H9 (cell line): ENCODE measurements at regions not wholly inside any gene's neighbourhood (a gene's known extent, or its start where the extent isn't known, plus 50 kb on each side); places are given as distances from the start of the nearest gene placed in this dataset.

Experiments
- DNase-seq: peaks from one replicate; pipeline ENCODE4 v3.0.0-alpha.2; 2017
- H2AFZ ChIP-seq: one replicate; pipeline ENCODE4 v1.6.1; 2013; ENCODE audit warnings: mild to moderate bottlenecking, low read length, control low read depth, moderate library complexity
- H2AK5ac ChIP-seq: 2 replicates; pipeline ENCODE4 v1.6.1; 2013; ENCODE audit warnings: low read length, control low read depth, mixed read lengths; ENCODE audit not compliant: insufficient read length
- H2BK120ac ChIP-seq: one replicate; pipeline ENCODE4 v1.6.1; 2013; ENCODE audit warnings: low read depth, mild to moderate bottlenecking, low read length, control low read depth, inconsistent platforms; ENCODE audit not compliant: poor library complexity, severe bottlenecking
- H2BK12ac ChIP-seq: 2 replicates; pipeline ENCODE4 v1.6.1; 2013; ENCODE audit warnings: low read length, control low read depth, mixed read lengths, low read depth; ENCODE audit not compliant: insufficient read length
- H2BK15ac ChIP-seq: 2 replicates; pipeline ENCODE4 v1.6.1; 2013; ENCODE audit warnings: low read depth, low read length, control low read depth
- H2BK20ac ChIP-seq: one replicate; pipeline ENCODE4 v1.6.1; 2013; ENCODE audit warnings: low read depth, mild to moderate bottlenecking, low read length, control low read depth, inconsistent platforms; ENCODE audit not compliant: poor library complexity, severe bottlenecking
- H2BK5ac ChIP-seq: 2 replicates; pipeline ENCODE4 v1.6.1; 2013; ENCODE audit warnings: low read length, control low read depth, mixed read lengths; ENCODE audit not compliant: insufficient read length
- H3K14ac ChIP-seq: 2 replicates; pipeline ENCODE4 v1.6.1; 2013; ENCODE audit warnings: low read length, control low read depth; ENCODE audit not compliant: insufficient read depth
- H3K18ac ChIP-seq: 2 replicates; pipeline ENCODE4 v1.6.1; 2013; ENCODE audit warnings: low read depth, mild to moderate bottlenecking, mixed read lengths, low read length, control low read depth; ENCODE audit not compliant: insufficient read length
- H3K23ac ChIP-seq: 2 replicates; pipeline ENCODE4 v1.6.1; 2013; ENCODE audit warnings: low read length, control low read depth, mixed read lengths, low read depth; ENCODE audit not compliant: insufficient read length
- H3K23me2 ChIP-seq: 2 replicates; pipeline ENCODE4 v1.6.1; 2013; ENCODE audit warnings: low read depth, mild to moderate bottlenecking, mixed read lengths, low read length, control low read depth; ENCODE audit not compliant: insufficient read length, poor library complexity, severe bottlenecking
- H3K27ac ChIP-seq: 2 replicates; pipeline ENCODE4 v1.5.1; 2013; ENCODE audit warnings: low read length, control low read depth, mixed read lengths, low read depth; ENCODE audit not compliant: insufficient read length
- H3K27me3 ChIP-seq: 2 replicates; pipeline ENCODE4 v1.6.1; 2013; ENCODE audit warnings: low read length, control low read depth, inconsistent platforms; ENCODE audit not compliant: insufficient read depth
- H3K4ac ChIP-seq: 2 replicates; pipeline ENCODE4 v1.6.1; 2013; ENCODE audit warnings: low read depth, mild to moderate bottlenecking, control low read depth, inconsistent platforms, low read length, moderate library complexity
- H3K4me1 ChIP-seq: 2 replicates; pipeline ENCODE4 v1.6.1; 2013; ENCODE audit warnings: low read length, control low read depth, inconsistent platforms; ENCODE audit not compliant: insufficient read depth
- H3K4me2 ChIP-seq: 2 replicates; pipeline ENCODE4 v1.6.1; 2013; ENCODE audit warnings: low read length, control low read depth, mixed read lengths; ENCODE audit not compliant: insufficient read length, insufficient read depth
- H3K56ac ChIP-seq: 2 replicates; pipeline ENCODE4 v1.6.1; 2013; ENCODE audit warnings: low read depth, mild to moderate bottlenecking, mixed read lengths, low read length, control low read depth; ENCODE audit not compliant: insufficient read length
- H3K79me1 ChIP-seq: 2 replicates; pipeline ENCODE4 v1.6.1; 2013; ENCODE audit warnings: low read depth, mild to moderate bottlenecking, moderate library complexity, low read length, control low read depth, inconsistent platforms; ENCODE audit not compliant: insufficient read depth, poor library complexity, severe bottlenecking
- H3K79me2 ChIP-seq: 2 replicates; pipeline ENCODE4 v1.6.1; 2013; ENCODE audit warnings: low read length, control low read depth, inconsistent platforms; ENCODE audit not compliant: insufficient read depth
- H3K9ac ChIP-seq: 2 replicates; pipeline ENCODE4 v1.6.1; 2013; ENCODE audit warnings: low read length, control low read depth, mixed read lengths; ENCODE audit not compliant: insufficient read length; ENCODE audit errors: extremely low read depth
- H3K9me3 ChIP-seq: one replicate; pipeline ENCODE4 v1.6.1; 2013; ENCODE audit warnings: low read depth, low read length, inconsistent platforms; ENCODE audit not compliant: control insufficient read depth
- H3T11ph ChIP-seq: one replicate; pipeline ENCODE4 v1.6.1; 2013; ENCODE audit warnings: mild to moderate bottlenecking, low read length, control low read depth, inconsistent platforms
- H4K20me1 ChIP-seq: one replicate; pipeline ENCODE4 v1.6.1; 2013; ENCODE audit not compliant: control insufficient read depth, insufficient read length, insufficient read depth
- H4K5ac ChIP-seq: 2 replicates; pipeline ENCODE4 v1.6.1; 2013; ENCODE audit warnings: low read depth, mild to moderate bottlenecking, mixed read lengths, low read length, control low read depth; ENCODE audit not compliant: insufficient read length
- H4K8ac ChIP-seq: replicated peaks from 2 replicates; pipeline ENCODE4 v1.6.1; 2013; ENCODE audit warnings: low read length, control low read depth, mixed read lengths, low read depth; ENCODE audit not compliant: insufficient read length
- H4K91ac ChIP-seq: 2 replicates; pipeline ENCODE4 v1.6.1; 2013; ENCODE audit warnings: low read depth, mild to moderate bottlenecking, moderate library complexity, mixed read lengths, low read length, control low read depth; ENCODE audit not compliant: insufficient read length
- H3K27ac Mint-ChIP-seq, 3 experiments: 2 replicates in 2 of 3; 3 replicates in 1 of 3; pipeline ENCODE4 v1.8.0; 2020 to 2021; ENCODE audit warnings: mixed read lengths in 3 of 3, mild to moderate bottlenecking in 1 of 3, moderate library complexity in 1 of 3
- H3K27me3 Mint-ChIP-seq: 2 replicates; pipeline ENCODE4 v1.8.0; 2021; ENCODE audit warnings: low read depth, mild to moderate bottlenecking, moderate library complexity, mixed read lengths
- H3K36me3 Mint-ChIP-seq, 3 experiments: 2 replicates in 2 of 3; 3 replicates in 1 of 3; pipeline ENCODE4 v1.8.0; 2020 to 2021; ENCODE audit warnings: low read depth in 3 of 3, mixed read lengths in 3 of 3; ENCODE audit not compliant: insufficient read depth in 1 of 3
- H3K4me1 Mint-ChIP-seq, 2 experiments: 2 replicates each; pipeline ENCODE4 v1.8.0; 2020; ENCODE audit warnings: mixed read lengths in 2 of 2
- H3K4me3 Mint-ChIP-seq, 2 experiments: 2 replicates in 1 of 2; 3 replicates in 1 of 2; pipeline ENCODE4 v1.8.0; 2020 to 2021; ENCODE audit warnings: mild to moderate bottlenecking in 2 of 2, mixed read lengths in 2 of 2, moderate library complexity in 1 of 2
- H3K9me3 Mint-ChIP-seq, 2 experiments: 2 replicates in 1 of 2; 3 replicates in 1 of 2; pipeline ENCODE4 v1.8.0; 2020; ENCODE audit warnings: mild to moderate bottlenecking in 2 of 2, mixed read lengths in 2 of 2, moderate library complexity in 1 of 2
- CTCF ChIP-seq: fragments of 200-600 bp; sonication (generic); conservative IDR thresholded peaks from 3 replicates; pipeline ENCODE4 v1.8.0; 2021; ENCODE audit warnings: antibody characterized with exemption, mild to moderate bottlenecking
- WGBS: extraction: QIAGEN DNeasy Blood & Tissue Kit; methylation state at CpG from one replicate; pipeline ENCODE4 v1.1.7; 2013; ENCODE audit warnings: missing lambda C conversion rate, low lambda C conversion rate, mixed read lengths; ENCODE audit not compliant: insufficient read length; ENCODE audit errors: extremely low coverage; 5-methylcytosine and 5-hydroxymethylcytosine counted together

DNA sequence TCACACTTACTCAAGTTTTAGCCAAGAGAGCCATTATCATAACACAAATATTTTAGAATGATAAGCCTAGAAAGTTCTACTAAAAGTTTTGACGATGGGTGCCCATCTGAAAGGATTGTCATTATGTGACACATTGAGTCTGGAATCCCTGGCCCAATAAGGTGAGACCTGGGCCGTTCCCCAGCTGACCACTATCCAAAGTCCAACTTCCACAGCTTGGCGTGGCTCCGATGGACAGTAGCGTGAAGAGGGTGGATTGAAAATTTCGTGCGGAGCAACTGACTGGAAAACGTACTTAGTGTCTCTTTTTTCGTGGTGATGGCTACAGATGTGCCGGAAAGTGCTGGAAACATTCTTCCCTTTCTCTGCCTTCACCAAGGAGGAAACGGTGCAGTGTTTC lies 439.0 kb upstream of the ZMIZ1 start:
- no peak overlapping the region for H2BK5ac ChIP-seq
- no peaks in the 10 kb centered on the region for H3K79me2 ChIP-seq
- no peak overlapping the region for H4K91ac ChIP-seq
- no peaks in the 10 kb centered on the region for H3K23me2 ChIP-seq
- H2BK15ac ChIP-seq: no peak overlapping the region
- no peak overlapping the region for H2BK20ac ChIP-seq
- no peaks in the 10 kb centered on the region for H3K79me1 ChIP-seq
- no peak overlapping the region for H3T11ph ChIP-seq
- H3K14ac ChIP-seq: no peak overlapping the region
- peaks cover 7% of the 10 kb centered on the region for H3K27me3 Mint-ChIP-seq
- TF ChIP-seq CTCF: no peak
- H3K27ac ChIP-seq: no peak overlapping the region
- no peaks in the 10 kb centered on the region; the same call in 1 of the 2 replicates for H3K4me1 ChIP-seq
- no peak for DNase-seq
- no peak overlapping the region for H3K23ac ChIP-seq
- H2BK12ac ChIP-seq: no peak overlapping the region
- H3K4ac ChIP-seq: no peak overlapping the region
- H4K8ac ChIP-seq: no peak overlapping the region
- H4K5ac ChIP-seq: no peak overlapping the region
- no peaks in the 10 kb centered on the region for H4K20me1 ChIP-seq
- no peak overlapping the region for H2AK5ac ChIP-seq
- H3K27me3 ChIP-seq: no peaks in the 10 kb centered on the region
- WGBS: no CpG with 5 or more reads among the region's 11 CpGs
- no peak overlapping the region for H3K18ac ChIP-seq
- no peak overlapping the region for H3K4me3 Mint-ChIP-seq
- H2AFZ ChIP-seq: no peak overlapping the region
- no peaks in the 10 kb centered on the region; a peak in 1 of 5 replicates for H3K9me3 Mint-ChIP-seq
- no peak overlapping the region for H3K56ac ChIP-seq
- no peaks in the 10 kb centered on the region for H3K9me3 ChIP-seq
- no peak overlapping the region for H3K4me2 ChIP-seq
- no peak overlapping the region for H2BK120ac ChIP-seq
- no peak overlapping the region for H3K9ac ChIP-seq
- H3K4me1 Mint-ChIP-seq: peaks cover 14 to 17% of the 10 kb centered on the region in 2 experiments
- no peak overlapping the region for H3K27ac Mint-ChIP-seq
- H3K36me3 Mint-ChIP-seq: no peaks in the 10 kb centered on the region
